HG02678 (cell line): ENCODE measurements at regions not wholly inside any gene's neighbourhood (a gene's known extent, or its start where the extent isn't known, plus 50 kb on each side); places are given as distances from the start of the nearest gene placed in this dataset.

Experiments
- ATAC-seq: cut with Tn5 transposase; IDR thresholded peaks from one replicate; pipeline ENCODE4 v1.9.1; 2021; ENCODE audit warnings: mild to moderate bottlenecking, moderate library complexity; ENCODE audit not compliant: unreplicated experiment

DNA sequence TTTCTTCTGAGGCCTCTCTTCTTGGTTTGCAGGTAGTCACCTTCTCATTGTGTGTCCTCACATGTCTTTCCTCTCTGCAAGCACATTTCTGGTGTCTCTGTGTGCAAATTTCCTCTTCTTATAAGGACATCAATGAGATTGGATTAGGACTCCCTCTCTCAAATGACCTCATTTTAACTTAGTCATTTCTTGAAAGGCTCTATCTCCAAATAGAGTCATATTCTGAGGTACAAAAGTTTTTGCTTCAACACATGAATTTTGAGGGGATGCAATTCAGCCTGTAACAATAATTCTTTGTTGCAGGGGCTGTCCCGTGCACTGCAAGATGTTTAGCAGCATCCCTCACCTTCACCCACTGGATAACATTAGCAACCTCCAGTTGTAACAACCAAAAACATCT, 115.0 kb upstream of the DCBLD2 start:
- no peak for ATAC-seq

DNA sequence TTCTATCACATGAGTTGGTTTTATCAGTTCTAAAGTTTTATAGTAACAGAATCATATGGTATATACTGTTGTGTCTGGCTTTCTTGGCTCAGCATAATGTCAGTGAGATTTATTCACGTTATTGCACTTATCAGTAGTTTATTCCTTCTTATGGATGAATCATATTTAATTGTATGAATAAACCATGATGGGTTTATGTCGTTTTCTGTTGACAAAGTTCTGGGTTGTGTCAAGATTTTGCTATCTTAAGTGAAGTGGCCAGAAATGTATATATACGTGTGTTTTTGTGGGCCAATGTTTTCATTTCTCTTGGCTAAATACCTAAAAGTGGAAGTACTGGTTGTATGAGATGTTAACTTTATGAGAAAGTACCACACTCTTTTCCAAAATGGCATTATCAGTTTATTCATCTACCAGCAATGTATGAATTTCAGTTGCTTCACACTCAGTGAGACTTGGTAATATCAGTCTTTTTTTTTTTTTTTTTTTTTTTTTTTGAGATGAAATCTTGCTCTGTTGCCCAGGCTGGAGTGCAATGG, 112.4 kb upstream of the DCBLD2 start:
- ATAC-seq: no peak

- no peak for ATAC-seq
Observed at GRCh38 chr3:99013077-99013476, 111.6 kb upstream of the DCBLD2 start.

DNA sequence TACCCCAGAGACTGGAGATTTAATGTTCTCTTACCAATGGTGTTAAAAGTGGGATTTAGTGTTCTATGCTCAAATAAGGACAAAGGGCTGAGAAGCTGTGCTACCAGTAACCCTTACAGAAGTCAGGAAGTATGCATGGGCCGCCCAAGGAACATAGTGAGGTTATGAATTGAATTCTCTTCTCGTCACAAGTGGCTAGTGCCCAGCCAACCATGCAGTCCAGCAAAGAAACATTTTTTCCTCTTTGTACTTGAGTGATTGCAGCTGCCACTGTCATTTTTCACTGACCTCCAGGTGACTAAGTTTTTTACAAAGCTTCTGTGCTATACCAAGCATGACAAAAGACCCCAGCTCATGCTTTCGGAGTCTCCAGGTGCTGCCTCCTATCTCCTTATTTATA, 110.6 kb upstream of the DCBLD2 start:
- ATAC-seq: peak; percentile 89

DNA sequence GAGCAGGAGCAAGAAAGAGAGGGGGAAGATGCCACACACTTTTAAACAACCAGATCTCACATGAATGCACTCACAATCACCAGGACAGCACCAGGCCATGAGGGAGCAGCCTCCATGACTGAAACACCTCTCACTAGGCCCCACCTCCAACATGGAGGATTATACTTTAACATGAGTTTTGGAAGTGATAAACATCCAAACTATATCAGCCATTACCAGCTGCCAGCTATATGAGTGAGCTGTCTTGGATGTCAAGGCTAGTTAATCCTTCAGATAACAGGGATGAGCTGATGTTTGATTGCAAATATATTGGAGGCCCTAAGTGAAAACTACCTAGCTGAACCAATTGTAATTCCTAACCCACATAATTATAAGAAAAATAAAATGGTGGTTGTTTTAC, 108.4 kb upstream of the DCBLD2 start:
- no peak for ATAC-seq

GRCh38 chr3:99006686-99007085, 105.2 kb upstream of the DCBLD2 start:
- ATAC-seq: no peak

GRCh38 chr3:98999675-99000074, 98.2 kb upstream of the DCBLD2 start:
- no peak for ATAC-seq

- ATAC-seq: no peak
Observed at GRCh38 chr3:98994128-98994762, 92.8 kb upstream of the DCBLD2 start.

- ATAC-seq: no peak
Observed at GRCh38 chr3:98991393-98991792, 89.9 kb upstream of the DCBLD2 start.

- no peak for ATAC-seq
Observed at GRCh38 chr3:98990657-98991056, 89.2 kb upstream of the DCBLD2 start.

DNA sequence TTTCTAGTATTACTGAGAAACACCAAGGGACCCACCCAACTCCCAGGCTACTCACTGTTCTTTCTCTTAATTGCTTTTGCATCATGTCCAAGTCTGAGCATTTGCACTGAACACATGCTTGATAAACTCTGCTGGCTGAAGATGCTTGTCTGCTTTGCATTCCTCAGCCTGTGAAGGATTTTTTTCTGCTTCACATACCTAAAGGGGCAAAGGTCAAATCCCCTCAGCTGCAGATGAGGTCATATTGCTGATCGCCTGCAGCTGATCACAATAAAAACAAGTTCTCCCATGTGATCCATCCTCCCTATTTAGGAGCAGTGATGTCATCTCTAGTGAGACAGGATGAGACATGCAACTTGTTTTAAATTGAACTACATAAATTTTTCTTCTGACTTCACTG, 84.6 kb upstream of the DCBLD2 start:
- no peak for ATAC-seq

- no peak for ATAC-seq
Observed at GRCh38 chr3:98985431-98985830, 83.9 kb upstream of the DCBLD2 start.

DNA sequence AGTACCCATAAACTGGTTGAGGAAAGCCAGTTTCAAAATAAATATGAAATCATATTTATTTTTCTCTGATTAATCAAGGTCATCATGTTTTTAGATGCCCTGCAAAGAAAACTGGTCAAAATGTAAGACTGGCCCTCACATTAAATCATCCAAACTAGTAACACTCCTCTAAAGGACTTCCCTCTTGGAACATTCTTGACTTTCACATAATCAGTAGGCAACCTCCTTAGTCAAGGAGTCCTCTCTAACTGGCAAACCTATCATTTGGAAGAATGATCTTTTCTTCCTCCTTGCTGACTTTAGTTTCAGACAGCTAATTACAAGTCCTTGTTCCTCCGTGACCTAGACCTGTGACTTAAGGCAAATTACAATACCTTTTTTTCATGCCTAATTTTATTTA, 82.5 kb upstream of the DCBLD2 start:
- no peak for ATAC-seq

DNA sequence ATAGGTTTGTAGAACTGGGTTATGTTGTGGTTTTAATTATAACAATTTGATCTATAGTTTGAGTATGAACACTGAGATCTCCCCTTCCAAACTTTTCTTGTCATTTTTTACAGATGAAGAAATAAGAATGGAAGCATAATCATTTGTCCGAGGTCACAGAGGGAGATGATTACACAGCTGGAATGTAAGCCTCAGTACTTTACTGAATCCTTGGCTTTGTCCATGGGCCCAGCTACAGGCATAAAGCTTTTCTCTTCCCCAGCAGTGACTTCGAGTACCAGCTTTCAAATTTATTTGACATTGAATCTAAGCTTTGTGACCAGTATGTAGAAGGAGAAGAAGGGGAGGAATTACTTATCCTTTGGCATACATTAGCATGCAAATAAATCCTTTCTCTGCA, 80.9 kb upstream of the DCBLD2 start:
- ATAC-seq: no peak

DNA sequence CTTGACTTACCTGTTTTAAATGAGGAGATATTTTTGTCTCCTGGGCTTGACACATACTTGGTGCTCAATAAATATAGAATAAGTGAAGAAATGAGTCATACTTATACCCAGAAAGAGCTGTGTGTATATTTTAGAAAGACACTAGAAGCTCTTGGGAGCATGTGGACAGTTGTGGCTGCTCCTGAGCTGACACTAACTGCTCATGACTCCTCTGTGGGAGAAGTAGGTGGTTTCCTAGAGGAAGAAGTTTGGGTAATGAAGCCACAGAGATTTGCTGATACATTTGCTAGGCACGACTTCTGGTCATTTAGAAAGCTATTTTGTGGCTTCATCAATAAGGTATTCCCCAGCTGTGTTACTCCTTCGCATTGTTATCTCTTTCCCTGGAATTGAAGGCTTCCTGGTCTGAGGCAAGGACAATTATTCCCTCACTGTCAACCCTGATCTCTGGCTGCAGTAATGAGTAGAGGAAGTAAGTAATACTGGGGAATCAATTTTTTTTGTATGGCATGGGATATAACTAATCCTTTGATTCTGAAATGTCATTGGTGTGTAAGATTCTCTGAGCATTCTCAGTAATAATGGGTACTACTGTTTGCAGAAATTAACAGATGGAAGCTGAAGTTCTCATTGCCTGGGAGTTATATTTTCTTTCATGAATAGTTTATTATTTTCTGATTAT, 79.6 kb upstream of the DCBLD2 start:
- ATAC-seq: peak; percentile 95

DNA sequence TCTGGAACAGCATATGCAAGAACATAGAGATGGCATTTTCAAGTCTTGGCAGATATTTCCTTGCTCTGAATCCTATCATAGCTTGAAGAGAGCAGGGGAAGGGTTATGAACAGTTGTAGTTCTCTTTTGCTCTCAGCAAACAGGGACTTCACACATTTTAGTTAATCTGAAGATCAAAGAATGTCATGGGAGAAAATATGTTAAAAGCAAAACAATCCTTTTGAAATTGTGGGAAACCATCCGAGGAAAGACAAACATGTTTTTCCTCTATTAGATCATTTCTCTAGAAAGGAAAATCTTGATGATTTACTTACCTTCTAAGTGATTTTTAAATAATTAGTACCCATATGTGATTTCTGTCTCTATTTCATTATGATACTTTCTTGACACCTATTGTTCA, 77.8 kb upstream of the DCBLD2 start:
- no peak for ATAC-seq

- ATAC-seq: no peak
Observed at GRCh38 chr3:98978068-98978811, 76.7 kb upstream of the DCBLD2 start.

- ATAC-seq: no peak
Observed at GRCh38 chr3:98977520-98977919, 76.0 kb upstream of the DCBLD2 start.

- no peak for ATAC-seq
Observed at GRCh38 chr3:98974442-98974841, 72.9 kb upstream of the DCBLD2 start.

DNA sequence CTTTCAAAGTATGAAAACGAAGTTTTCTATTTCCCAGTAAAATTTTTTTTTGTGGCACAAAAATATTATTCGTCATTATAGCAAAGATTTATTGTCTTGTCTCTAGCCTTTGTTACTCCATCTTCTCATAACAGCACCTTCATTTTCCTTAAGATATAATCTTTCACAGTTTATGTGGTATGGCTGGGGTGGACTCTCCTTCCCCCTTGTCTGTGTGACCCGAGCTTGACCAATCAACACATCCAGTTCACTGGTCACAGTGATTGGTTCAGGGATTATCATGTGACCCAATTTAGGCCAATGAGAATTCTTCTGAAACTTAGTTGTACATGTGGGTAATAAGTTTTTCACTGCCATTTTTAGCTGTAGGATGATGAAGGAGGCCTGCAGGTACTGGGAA, 71.2 kb upstream of the DCBLD2 start:
- ATAC-seq: no peak

DNA sequence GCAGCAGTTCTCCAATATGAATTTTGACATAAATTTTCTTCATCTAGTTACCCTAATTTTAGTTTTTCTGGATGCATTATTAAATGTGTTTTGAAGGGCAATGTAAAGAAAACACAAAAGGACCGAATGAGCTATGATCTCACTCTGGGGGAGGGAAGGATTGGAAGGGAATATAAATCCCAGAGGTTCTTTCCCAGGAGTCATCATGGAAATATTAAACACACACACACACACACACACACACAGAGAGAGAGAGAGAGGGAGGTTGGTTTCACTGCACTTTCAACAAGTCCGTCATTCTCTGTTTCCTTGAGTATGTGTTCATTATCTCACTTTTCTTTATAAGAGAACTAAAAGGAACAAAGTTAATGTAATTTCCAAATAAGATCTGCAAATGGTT, 70.7 kb upstream of the DCBLD2 start:
- ATAC-seq: no peak

DNA sequence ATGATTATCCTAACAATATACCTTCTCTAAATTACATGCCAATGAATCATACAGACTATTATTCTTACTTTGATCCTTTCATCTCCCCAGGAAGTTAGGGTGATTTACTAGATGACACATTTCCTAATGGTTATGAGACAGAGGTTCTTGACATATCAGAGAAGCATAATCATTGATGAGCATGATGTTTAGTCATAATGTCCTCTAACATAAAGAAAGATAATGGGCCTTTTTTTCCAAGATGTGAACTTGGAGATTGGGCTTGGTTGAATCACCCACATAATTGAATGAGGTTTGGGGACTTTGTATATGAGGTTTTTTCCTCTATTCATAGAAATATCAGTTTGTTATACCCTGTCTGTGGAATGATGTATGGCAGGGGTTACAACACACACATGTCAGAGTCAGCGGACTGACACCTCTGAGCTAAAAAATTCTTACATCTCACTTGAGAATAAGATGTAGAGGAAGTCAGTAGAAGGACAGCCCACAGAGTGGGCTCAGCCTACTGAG, 69.7 kb upstream of the DCBLD2 start:
- no peak for ATAC-seq
